ENCODE measurements at regions not wholly inside any gene's neighbourhood (a gene's known extent, or its start where the extent isn't known, plus 50 kb on each side); places are given as distances from the start of the nearest gene placed in this dataset.

GRCh38 chr1:81151206-81151605 lies 649.5 kb upstream of the ADGRL2 start:
- no peak for DNase-seq (ENCODE audit: low spot score)

- no peak for DNase-seq (ENCODE audit: low spot score)
Measured at GRCh38 chr1:81149649-81150325, 650.9 kb upstream of the ADGRL2 start.

- no peak for DNase-seq (ENCODE audit: low spot score)
Measured at GRCh38 chr1:81144240-81144825, 656.4 kb upstream of the ADGRL2 start.

- DNase-seq (ENCODE audit: low spot score) = no peak
Measured at GRCh38 chr1:81142099-81142826, 658.5 kb upstream of the ADGRL2 start.

GRCh38 chr1:81135524-81135923 lies 665.2 kb upstream of the ADGRL2 start:
- DNase-seq (ENCODE audit: low spot score) = no peak

- no peak for DNase-seq (ENCODE audit: low spot score)
Measured at GRCh38 chr1:81129776-81130175, 671.0 kb upstream of the ADGRL2 start.

GRCh38 chr1:81129366-81129765 lies 671.4 kb upstream of the ADGRL2 start:
- DNase-seq (ENCODE audit: low spot score) = no peak

- no peak for DNase-seq (ENCODE audit: low spot score)
Measured at GRCh38 chr1:81128079-81128478, 672.7 kb upstream of the ADGRL2 start.

GRCh38 chr1:81126989-81127581 lies 673.6 kb upstream of the ADGRL2 start:
- no peak for DNase-seq (ENCODE audit: low spot score)

- no peak for DNase-seq (ENCODE audit: low spot score)
Measured at GRCh38 chr1:81125672-81126071, 675.1 kb upstream of the ADGRL2 start.

GRCh38 chr1:81121306-81121705 lies 679.4 kb upstream of the ADGRL2 start:
- no peak for DNase-seq (ENCODE audit: low spot score)

GRCh38 chr1:81119319-81119718 lies 681.4 kb upstream of the ADGRL2 start:
- DNase-seq (ENCODE audit: low spot score) = no peak

- no peak for DNase-seq (ENCODE audit: low spot score)
Measured at GRCh38 chr1:81118550-81118949, 682.2 kb upstream of the ADGRL2 start.

GRCh38 chr1:81115422-81115821 lies 685.3 kb upstream of the ADGRL2 start:
- DNase-seq (ENCODE audit: low spot score) = no peak

- no peak for DNase-seq (ENCODE audit: low spot score)
Measured at GRCh38 chr1:81114191-81114590, 686.5 kb upstream of the ADGRL2 start.

- DNase-seq (ENCODE audit: low spot score) = no peak
Measured at GRCh38 chr1:81113688-81114087, 687.0 kb upstream of the ADGRL2 start.

GRCh38 chr1:81111818-81112217 lies 688.9 kb upstream of the ADGRL2 start:
- DNase-seq (ENCODE audit: low spot score) = no peak

GRCh38 chr1:81109038-81109437 lies 691.7 kb upstream of the ADGRL2 start:
- DNase-seq (ENCODE audit: low spot score) = no peak

- no peak for DNase-seq (ENCODE audit: low spot score)
Measured at GRCh38 chr1:81097860-81098259, 702.9 kb upstream of the ADGRL2 start.

GRCh38 chr1:81073580-81073979 lies 727.2 kb upstream of the ADGRL2 start:
- DNase-seq (ENCODE audit: low spot score) = no peak

GRCh38 chr1:81071969-81072753 lies 728.6 kb upstream of the ADGRL2 start:
- DNase-seq (ENCODE audit: low spot score) = no peak

Measured in HuH-7 (cell line).